Endodermal cell (in vitro differentiated cells): ENCODE measurements at regions not wholly inside any gene's neighbourhood (a gene's known extent, or its start where the extent isn't known, plus 50 kb on each side); places are given as distances from the start of the nearest gene placed in this dataset.

Experiments used
- DNase-seq: peaks from one replicate; pipeline ENCODE4 v3.0.0-alpha.2; 2017
- H3K27ac ChIP-seq: 2 replicates; pipeline ENCODE4 v1.5.1; 2013; ENCODE audit warnings: mild to moderate bottlenecking, low read depth, low read length, moderate library complexity
- H3K27me3 ChIP-seq: 2 replicates; pipeline ENCODE4 v1.6.1; 2013; ENCODE audit warnings: mild to moderate bottlenecking, low read length, moderate library complexity; ENCODE audit not compliant: insufficient read depth, control insufficient read depth, poor library complexity, severe bottlenecking
- H3K36me3 ChIP-seq: 2 replicates; pipeline ENCODE4 v1.7.0; 2013; ENCODE audit warnings: mild to moderate bottlenecking, low read length, moderate library complexity; ENCODE audit not compliant: control insufficient read depth, insufficient read depth
- H3K4me1 ChIP-seq: one replicate; pipeline ENCODE4 v1.7.0; 2013; ENCODE audit warnings: low read length; ENCODE audit not compliant: control insufficient read depth, insufficient read depth
- H3K4me3 ChIP-seq: 2 replicates; pipeline ENCODE4 v1.5.1; 2013; ENCODE audit warnings: mild to moderate bottlenecking, low read length, moderate library complexity
- H3K9ac ChIP-seq: 2 replicates; pipeline ENCODE4 v1.6.1; 2013; ENCODE audit warnings: mild to moderate bottlenecking, low read length, moderate library complexity; ENCODE audit not compliant: poor library complexity, severe bottlenecking; ENCODE audit errors: extremely low read depth
- H3K9me3 ChIP-seq: 2 replicates; pipeline ENCODE4 v1.6.1; 2013; ENCODE audit warnings: mild to moderate bottlenecking, low read length, moderate library complexity; ENCODE audit not compliant: control insufficient read depth
- H3K27ac Mint-ChIP-seq: 2 replicates; pipeline ENCODE4 v1.8.0; 2020; ENCODE audit warnings: mixed read lengths
- H3K27me3 Mint-ChIP-seq: 2 replicates; pipeline ENCODE4 v1.8.0; 2021; ENCODE audit warnings: mild to moderate bottlenecking, mixed read lengths; ENCODE audit not compliant: insufficient read depth
- H3K36me3 Mint-ChIP-seq: 2 replicates; pipeline ENCODE4 v1.8.0; 2020; ENCODE audit warnings: low read depth, mixed read lengths
- H3K4me1 Mint-ChIP-seq: 2 replicates; pipeline ENCODE4 v1.8.0; 2020; ENCODE audit warnings: mixed read lengths
- H3K4me3 Mint-ChIP-seq: 2 replicates; pipeline ENCODE4 v1.8.0; 2020; ENCODE audit warnings: mild to moderate bottlenecking, moderate library complexity, mixed read lengths
- H3K9me3 Mint-ChIP-seq: 2 replicates; pipeline ENCODE4 v1.8.0; 2020; ENCODE audit warnings: mild to moderate bottlenecking, mixed read lengths
- CTCF ChIP-seq: fragments of 200-600 bp; sonication (generic); conservative IDR thresholded peaks from 2 replicates; pipeline ENCODE4 v1.5.0; 2021; ENCODE audit warnings: antibody characterized with exemption, mild to moderate bottlenecking
- WGBS, 2 experiments: methylation state at CpG; one replicate each; pipeline versions ENCODE4 v1.1.5 to v1.1.7; 2013; ENCODE audit warnings: missing lambda C conversion rate in 2 of 2, mixed read lengths in 1 of 2; ENCODE audit not compliant: insufficient coverage in 1 of 2, insufficient read length in 1 of 2; 5-methylcytosine and 5-hydroxymethylcytosine counted together

GRCh38 chr2:21294446-21294845, 170.7 kb downstream of the TDRD15 start:
- Histone ChIP-seq H3K27ac (no peak overlapping the region), H3K9ac (no peak overlapping the region), H3K27me3 (no peaks in the 10 kb centered on the region), H3K9me3 (no peaks in the 10 kb centered on the region), H3K4me3 (no peak overlapping the region), H3K36me3 (no peaks in the 10 kb centered on the region), H3K4me1 (peaks cover 2% of the 10 kb centered on the region)
- H3K4me3 Mint-ChIP-seq: no peak overlapping the region
- DNase-seq: no peak
- peaks cover 8% of the 10 kb centered on the region for H3K4me1 Mint-ChIP-seq
- H3K27ac Mint-ChIP-seq: no peak overlapping the region
- no peaks in the 10 kb centered on the region for H3K36me3 Mint-ChIP-seq
- H3K27me3 Mint-ChIP-seq: no peaks in the 10 kb centered on the region
- TF ChIP-seq CTCF: no peak
- 91 to 100% methylated on average over 1 to 2 of the region's 2 CpGs for WGBS, 2 experiments
- H3K9me3 Mint-ChIP-seq: no peaks in the 10 kb centered on the region

GRCh38 chr2:21299411-21299810, 175.6 kb downstream of the TDRD15 start:
- WGBS, 2 experiments: no CpG with 5 or more reads among the region's 2 CpGs
- Histone ChIP-seq H3K4me3 (no peak overlapping the region), H3K9ac (no peak overlapping the region), H3K27me3 (no peaks in the 10 kb centered on the region), H3K4me1 (peaks cover 6% of the 10 kb centered on the region), H3K27ac (no peak overlapping the region), H3K9me3 (no peaks in the 10 kb centered on the region), H3K36me3 (no peaks in the 10 kb centered on the region)
- H3K27me3 Mint-ChIP-seq: no peaks in the 10 kb centered on the region
- H3K27ac Mint-ChIP-seq: no peak overlapping the region
- no peak overlapping the region for H3K4me3 Mint-ChIP-seq
- no peaks in the 10 kb centered on the region for H3K4me1 Mint-ChIP-seq
- no peaks in the 10 kb centered on the region for H3K9me3 Mint-ChIP-seq
- H3K36me3 Mint-ChIP-seq: no peaks in the 10 kb centered on the region
- DNase-seq: no peak
- no peak for TF ChIP-seq CTCF

- WGBS, 2 experiments: 79 to 100% methylated on average over 1 of the region's 1 CpG
Measured at GRCh38 chr2:21301871-21302455, 178.2 kb downstream of the TDRD15 start.

More at GRCh38 chr2:21301871-21302455, 178.2 kb downstream of the TDRD15 start:
- Histone ChIP-seq H3K4me3 (no peak overlapping the region), H3K9me3 (no peaks in the 10 kb centered on the region), H3K27me3 (no peaks in the 10 kb centered on the region), H3K9ac (no peak overlapping the region), H3K27ac (no peak overlapping the region), H3K36me3 (no peaks in the 10 kb centered on the region), H3K4me1 (peaks cover 6% of the 10 kb centered on the region)
- Mint-ChIP-seq H3K36me3 (no peaks in the 10 kb centered on the region), H3K4me3 (no peak overlapping the region), H3K9me3 (no peaks in the 10 kb centered on the region), H3K27me3 (no peaks in the 10 kb centered on the region), H3K27ac (no peak overlapping the region), H3K4me1 (no peaks in the 10 kb centered on the region)
- DNase-seq: no peak
- no peak for TF ChIP-seq CTCF
